Astrocyte of the cerebellum (primary cell): ENCODE measurements at regions not wholly inside any gene's neighbourhood (a gene's known extent, or its start where the extent isn't known, plus 50 kb on each side); places are given as distances from the start of the nearest gene placed in this dataset.

Experiments used
- DNase-seq: peaks from one replicate; pipeline ENCODE4 v3.0.0-alpha.2; 2011; ENCODE audit warnings: low read depth
- H3K4me3 ChIP-seq: 2 replicates; pipeline ENCODE4 v1.5.1; 2011; ENCODE audit warnings: mild to moderate bottlenecking, low read depth, low read length, moderate library complexity
- in situ Hi-C: cut with HindIII; loops from 2 replicates; pipeline ENCODE4 v1.10.0; 2017; ENCODE audit warnings: low sequenced_read_pairs
- TF ChIP-seq, protein P1 (sequence below): IDR thresholded peaks from 2 replicates; pipeline ENCODE4 v1.5.1; 2012; ENCODE audit warnings: low read length, low read depth, moderate library complexity, mild to moderate bottlenecking; ENCODE audit errors: missing control alignments

DNA sequence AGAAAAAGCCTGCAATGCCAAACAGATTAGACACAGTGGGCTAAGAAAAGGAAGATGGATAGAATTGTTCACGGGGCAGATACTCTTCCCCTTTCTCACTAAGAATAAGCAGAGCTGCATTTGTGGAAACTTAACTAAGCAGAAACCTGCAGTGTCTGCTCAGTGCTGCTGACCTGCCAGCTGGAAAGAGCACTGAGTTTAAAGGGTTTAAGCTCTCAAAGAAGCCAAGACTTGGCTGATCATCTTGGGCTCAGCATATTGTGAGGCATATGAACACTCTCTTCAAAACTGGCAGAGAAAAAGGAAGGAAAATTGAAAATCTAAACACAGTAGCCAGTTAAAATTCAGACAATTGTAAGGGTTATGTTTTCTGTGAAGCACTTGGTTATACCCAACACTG lies 711.1 kb upstream of the EPHA7 start:
- no peak overlapping the region for H3K4me3 ChIP-seq
- in situ Hi-C loops = no loop called here
- TF ChIP-seq, protein P1, sequence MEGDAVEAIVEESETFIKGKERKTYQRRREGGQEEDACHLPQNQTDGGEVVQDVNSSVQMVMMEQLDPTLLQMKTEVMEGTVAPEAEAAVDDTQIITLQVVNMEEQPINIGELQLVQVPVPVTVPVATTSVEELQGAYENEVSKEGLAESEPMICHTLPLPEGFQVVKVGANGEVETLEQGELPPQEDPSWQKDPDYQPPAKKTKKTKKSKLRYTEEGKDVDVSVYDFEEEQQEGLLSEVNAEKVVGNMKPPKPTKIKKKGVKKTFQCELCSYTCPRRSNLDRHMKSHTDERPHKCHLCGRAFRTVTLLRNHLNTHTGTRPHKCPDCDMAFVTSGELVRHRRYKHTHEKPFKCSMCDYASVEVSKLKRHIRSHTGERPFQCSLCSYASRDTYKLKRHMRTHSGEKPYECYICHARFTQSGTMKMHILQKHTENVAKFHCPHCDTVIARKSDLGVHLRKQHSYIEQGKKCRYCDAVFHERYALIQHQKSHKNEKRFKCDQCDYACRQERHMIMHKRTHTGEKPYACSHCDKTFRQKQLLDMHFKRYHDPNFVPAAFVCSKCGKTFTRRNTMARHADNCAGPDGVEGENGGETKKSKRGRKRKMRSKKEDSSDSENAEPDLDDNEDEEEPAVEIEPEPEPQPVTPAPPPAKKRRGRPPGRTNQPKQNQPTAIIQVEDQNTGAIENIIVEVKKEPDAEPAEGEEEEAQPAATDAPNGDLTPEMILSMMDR = no peak
- no peak for DNase-seq

DNA sequence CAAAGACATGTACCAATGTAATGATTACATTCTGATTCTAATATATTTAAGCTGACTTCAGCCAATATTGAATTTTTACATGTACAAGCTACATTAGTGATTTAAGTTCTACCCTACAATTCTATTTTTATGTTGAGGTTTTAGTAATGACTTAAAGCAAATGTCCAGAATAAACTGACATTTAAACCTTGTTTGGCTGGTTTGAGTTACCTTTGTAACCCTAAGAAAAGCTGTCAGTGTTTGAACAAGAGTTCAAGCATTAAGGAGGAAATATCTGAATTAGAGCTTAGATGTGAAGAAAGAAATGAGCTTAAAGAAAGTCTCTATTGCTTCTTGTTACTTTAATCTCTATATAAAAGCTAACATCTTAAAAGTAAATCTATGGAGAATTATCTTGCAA lies 710.6 kb upstream of the EPHA7 start:
- no peak overlapping the region for H3K4me3 ChIP-seq
- in situ Hi-C loops = no loop called here
- no peak for DNase-seq
- TF ChIP-seq, protein P1 = no peak

DNA sequence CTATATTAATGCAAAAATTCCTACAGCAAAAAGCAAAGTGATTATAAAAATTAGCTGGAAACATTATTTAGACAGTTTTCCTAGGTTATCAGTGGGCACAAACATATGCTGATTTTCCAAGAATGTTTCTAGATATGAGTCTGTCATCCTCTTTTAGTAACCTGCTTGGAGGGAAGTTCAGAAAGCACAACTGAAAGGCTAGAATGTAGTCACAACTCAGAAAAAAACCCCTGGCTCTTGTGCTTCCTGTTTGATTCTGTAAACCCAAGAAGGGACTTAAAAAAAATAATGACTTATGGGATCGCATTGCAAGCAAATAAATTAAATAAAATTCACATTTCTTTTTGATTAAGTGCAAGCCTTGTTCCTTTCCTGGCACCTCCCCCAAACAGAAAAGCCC lies 708.4 kb upstream of the EPHA7 start:
- no peak for DNase-seq
- TF ChIP-seq, protein P1 = no peak
- in situ Hi-C loops = no loop called here
- H3K4me3 ChIP-seq = no peak overlapping the region

DNA sequence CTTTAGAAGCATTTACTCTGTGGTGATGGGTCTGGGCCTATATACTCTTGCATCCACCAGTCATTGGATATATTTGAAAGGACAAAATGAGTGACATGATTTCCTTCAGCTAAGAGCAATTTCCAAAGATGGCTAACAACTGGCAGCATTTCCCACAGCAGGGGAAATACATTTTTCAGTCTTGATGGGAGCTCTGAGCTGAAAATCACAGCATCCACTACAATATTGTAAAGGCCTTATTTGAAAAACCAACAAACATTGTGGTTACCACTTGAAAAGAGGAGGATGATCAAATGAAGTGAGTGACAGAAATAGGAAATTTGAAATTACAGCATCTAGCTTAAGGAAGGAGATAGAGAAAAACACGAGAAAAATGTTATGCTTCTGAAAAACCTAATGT lies 705.0 kb upstream of the EPHA7 start:
- TF ChIP-seq, protein P1 = no peak
- in situ Hi-C loops = no loop called here
- no peak overlapping the region for H3K4me3 ChIP-seq
- no peak for DNase-seq

- in situ Hi-C loops = no loop called here
- TF ChIP-seq, protein P1 = no peak
- no peak for DNase-seq
- H3K4me3 ChIP-seq = no peak overlapping the region
Observed at GRCh38 chr6:94121094-94121493, 701.7 kb upstream of the EPHA7 start.

- in situ Hi-C loops = no loop called here
- DNase-seq = no peak
- no peak overlapping the region for H3K4me3 ChIP-seq
- TF ChIP-seq, protein P1 = no peak
Observed at GRCh38 chr6:94099072-94099471, 679.7 kb upstream of the EPHA7 start.

DNA sequence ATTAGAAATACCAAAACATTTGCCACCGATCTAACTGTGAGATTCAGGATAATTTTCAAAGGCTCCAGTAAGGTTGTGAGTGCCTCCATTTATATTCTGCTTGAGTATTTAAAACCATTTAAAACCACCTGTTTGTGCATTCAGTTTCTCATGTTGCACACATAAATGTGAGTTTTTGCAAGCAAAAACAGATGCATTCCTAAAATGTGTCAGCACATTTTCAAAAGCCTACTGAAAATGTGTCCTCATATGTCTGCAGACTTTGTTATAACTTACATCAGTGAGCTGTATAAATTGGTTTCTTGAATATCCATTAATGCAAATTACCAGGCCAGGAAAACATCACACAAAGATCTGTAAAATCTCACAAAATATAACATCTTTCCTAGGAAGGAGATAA lies 676.6 kb upstream of the EPHA7 start:
- DNase-seq = no peak
- in situ Hi-C loops = no loop called here
- TF ChIP-seq, protein P1 = no peak
- H3K4me3 ChIP-seq = no peak overlapping the region
